Right lobe of liver (tissue), 6 donors: ENCODE measurements at regions not wholly inside any gene's neighbourhood (a gene's known extent, or its start where the extent isn't known, plus 50 kb on each side); places are given as distances from the start of the nearest gene placed in this dataset.

Experiments
- ATAC-seq, 4 donors: fragments of 200-7000 bp; cut with Tn5 transposase; one replicate each; pipeline ENCODE4 v1.9.1; 2020; ENCODE audit warnings: mild to moderate bottlenecking in 4 of 4, moderate library complexity in 4 of 4
- DNase-seq, 3 donors: peaks; one replicate each; pipeline ENCODE4 v3.0.0-alpha.2; 2020
- H3K27ac ChIP-seq, 3 donors: fragments of 200-600 bp; one replicate each; pipeline ENCODE4 v1.8.0; 2022
- H3K27me3 ChIP-seq, 2 donors: fragments of 200-600 bp; one replicate each; pipeline ENCODE4 v1.8.0; 2022
- H3K36me3 ChIP-seq, 4 donors: fragments of 200-600 bp; sonication (generic) in 1 of 4; one replicate each; pipeline versions ENCODE4 v1.5.1 to v1.8.0; 2017 to 2022; ENCODE audit warnings: control low read depth in 1 of 4
- H3K4me1 ChIP-seq, 4 donors: fragments of 200-600 bp; sonication (generic) in 1 of 4; one replicate each; pipeline versions ENCODE4 v1.5.1 to v1.8.0; 2017 to 2022; ENCODE audit warnings: control low read depth in 1 of 4
- H3K4me3 ChIP-seq, 3 donors: fragments of 200-600 bp; one replicate each; pipeline ENCODE4 v1.8.0; 2022
- H3K9me3 ChIP-seq, 4 donors: fragments of 200-600 bp; sonication (generic) in 1 of 4; one replicate each; pipeline versions ENCODE4 v1.5.1 to v1.8.0; 2017 to 2022; ENCODE audit warnings: control low read depth in 1 of 4
- POLR2A ChIP-seq: fragments of 450-650 bp; IDR thresholded peaks from one replicate; pipeline ENCODE4 v1.6.1; 2017; ENCODE audit warnings: antibody characterized with exemption, mild to moderate bottlenecking
- WGBS: methylation state at CpG from one replicate; pipeline ENCODE4 v1.1.6; 2018; ENCODE audit warnings: low coverage, low lambda C conversion rate; ENCODE audit not compliant: insufficient coverage; ENCODE audit errors: missing lambda C conversion rate; 5-methylcytosine and 5-hydroxymethylcytosine counted together
- intact Hi-C, 2 donors: fragments of 100-400 bp; cut with DNase I; formaldehyde crosslinking; loops; one replicate each; pipeline versions ENCODE4 v1.11.2 to v1.14.1; 2022
- TF ChIP-seq, protein P1 (sequence below), 4 donors: fragments of 200-600 bp in 3 of 4; fragments of 450-650 bp in 1 of 4; IDR thresholded peaks; one replicate each; pipeline versions ENCODE4 v1.5.1 to v1.8.0; 2016 to 2022; ENCODE audit warnings: antibody characterized with exemption in 4 of 4, mild to moderate bottlenecking in 2 of 4
- donor health status: DM: no; HTN: yes; CAD: no.
- donor health status: DM: no; HTN: no; CAD: no.
- donor health status: DM: no; HTN: no; CAD: no.
- donor health status: DM: no; HTN: yes; CAD: no.
- donor health status: DM: no; HTN: yes; CAD: no.

DNA sequence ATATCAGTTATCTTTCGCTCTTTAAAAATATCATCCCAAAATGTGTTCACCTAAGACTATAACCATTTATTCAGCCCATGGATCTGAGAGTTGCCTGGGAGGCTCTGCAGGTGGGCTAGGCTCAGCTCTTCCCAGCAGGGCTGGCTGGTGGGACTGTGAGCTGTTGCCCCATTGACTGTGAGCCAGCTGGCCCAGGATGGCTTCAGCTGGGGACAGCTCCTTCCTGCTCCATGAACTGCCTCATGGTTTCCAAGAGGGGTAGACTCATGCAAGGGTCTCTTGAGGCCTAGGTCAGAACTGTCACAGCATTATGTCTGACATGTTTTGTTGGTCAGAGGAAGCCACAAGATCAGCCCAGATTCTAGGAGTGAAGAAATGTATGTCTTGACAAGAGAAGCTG is 114.1 kb upstream of the E2F7 start:
- H3K36me3 ChIP-seq = no peaks in the 10 kb centered on the region
- no peak for DNase-seq
- no peak for ATAC-seq
- intact Hi-C loops = no loop called here
- 100% methylated on average over 1 of the region's 1 CpG for WGBS
- TF ChIP-seq, protein P1, sequence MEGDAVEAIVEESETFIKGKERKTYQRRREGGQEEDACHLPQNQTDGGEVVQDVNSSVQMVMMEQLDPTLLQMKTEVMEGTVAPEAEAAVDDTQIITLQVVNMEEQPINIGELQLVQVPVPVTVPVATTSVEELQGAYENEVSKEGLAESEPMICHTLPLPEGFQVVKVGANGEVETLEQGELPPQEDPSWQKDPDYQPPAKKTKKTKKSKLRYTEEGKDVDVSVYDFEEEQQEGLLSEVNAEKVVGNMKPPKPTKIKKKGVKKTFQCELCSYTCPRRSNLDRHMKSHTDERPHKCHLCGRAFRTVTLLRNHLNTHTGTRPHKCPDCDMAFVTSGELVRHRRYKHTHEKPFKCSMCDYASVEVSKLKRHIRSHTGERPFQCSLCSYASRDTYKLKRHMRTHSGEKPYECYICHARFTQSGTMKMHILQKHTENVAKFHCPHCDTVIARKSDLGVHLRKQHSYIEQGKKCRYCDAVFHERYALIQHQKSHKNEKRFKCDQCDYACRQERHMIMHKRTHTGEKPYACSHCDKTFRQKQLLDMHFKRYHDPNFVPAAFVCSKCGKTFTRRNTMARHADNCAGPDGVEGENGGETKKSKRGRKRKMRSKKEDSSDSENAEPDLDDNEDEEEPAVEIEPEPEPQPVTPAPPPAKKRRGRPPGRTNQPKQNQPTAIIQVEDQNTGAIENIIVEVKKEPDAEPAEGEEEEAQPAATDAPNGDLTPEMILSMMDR (IDR thresholded peaks at IDR 0.05) = no peak
- TF ChIP-seq POLR2A = no peak
- H3K4me3 ChIP-seq = no peak overlapping the region
- no peaks in the 10 kb centered on the region for H3K27me3 ChIP-seq
- H3K27ac ChIP-seq = no peak overlapping the region
- H3K4me1 ChIP-seq = no peaks in the 10 kb centered on the region
- H3K9me3 ChIP-seq = no peaks in the 10 kb centered on the region

DNA sequence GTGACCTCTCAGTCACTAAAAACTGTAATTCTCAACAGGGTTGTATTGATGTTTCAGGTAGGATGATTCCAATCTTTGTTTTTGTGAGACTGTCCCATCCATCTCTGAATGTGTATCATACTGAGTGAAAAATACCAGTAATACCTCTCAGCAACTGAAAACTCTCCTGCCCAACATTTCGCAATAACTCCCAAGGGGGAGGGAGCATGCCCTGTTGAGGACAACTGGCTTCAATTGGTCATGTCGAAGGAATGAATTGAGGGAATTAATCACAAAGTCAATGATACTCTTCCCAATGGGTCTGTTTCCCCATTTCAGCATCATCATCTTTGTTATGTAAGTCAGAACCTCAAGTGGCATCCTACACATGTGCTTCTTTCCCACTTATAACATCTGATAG is 102.4 kb upstream of the E2F7 start:
- no peaks in the 10 kb centered on the region for H3K4me1 ChIP-seq
- no peak overlapping the region for H3K4me3 ChIP-seq
- H3K27ac ChIP-seq = no peak overlapping the region
- no peak for TF ChIP-seq POLR2A
- TF ChIP-seq, protein P1 (IDR thresholded peaks at IDR 0.05) = no peak
- 75% methylated on average over 2 of the region's 2 CpGs for WGBS
- intact Hi-C loops = no loop called here
- ATAC-seq (no peak), DNase-seq (no peak)
- H3K36me3 ChIP-seq = no peaks in the 10 kb centered on the region
- H3K27me3 ChIP-seq = no peaks in the 10 kb centered on the region
- H3K9me3 ChIP-seq = no peaks in the 10 kb centered on the region

DNA sequence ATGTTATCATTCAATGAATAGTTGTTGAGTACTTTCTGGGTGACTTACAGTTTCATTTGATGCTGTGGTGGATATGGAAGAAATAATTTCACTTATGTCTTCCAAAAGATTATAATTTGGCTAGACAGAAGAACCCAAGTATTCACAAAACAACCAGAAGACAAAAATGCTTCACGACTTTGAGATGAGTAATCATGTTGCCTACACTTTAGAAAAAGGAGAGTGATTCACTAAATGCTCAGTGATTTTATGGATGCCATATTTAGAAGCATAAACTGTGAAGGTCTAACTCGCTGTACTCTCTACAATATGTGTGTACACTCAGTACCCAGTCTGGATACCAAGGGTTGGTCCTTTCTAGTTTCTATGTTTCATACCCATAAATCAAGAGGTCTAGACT is 101.3 kb upstream of the E2F7 start:
- DNase-seq = no peak
- H3K4me1 ChIP-seq = no peaks in the 10 kb centered on the region
- no peak overlapping the region for H3K4me3 ChIP-seq
- intact Hi-C loops = no loop called here
- no peak for ATAC-seq
- TF ChIP-seq, protein P1 (IDR thresholded peaks at IDR 0.05) = no peak
- TF ChIP-seq POLR2A = no peak
- no peaks in the 10 kb centered on the region for H3K27me3 ChIP-seq
- H3K36me3 ChIP-seq = no peaks in the 10 kb centered on the region
- no peaks in the 10 kb centered on the region for H3K9me3 ChIP-seq
- WGBS = 58% methylated on average over 2 of the region's 2 CpGs
- no peak overlapping the region for H3K27ac ChIP-seq

DNA sequence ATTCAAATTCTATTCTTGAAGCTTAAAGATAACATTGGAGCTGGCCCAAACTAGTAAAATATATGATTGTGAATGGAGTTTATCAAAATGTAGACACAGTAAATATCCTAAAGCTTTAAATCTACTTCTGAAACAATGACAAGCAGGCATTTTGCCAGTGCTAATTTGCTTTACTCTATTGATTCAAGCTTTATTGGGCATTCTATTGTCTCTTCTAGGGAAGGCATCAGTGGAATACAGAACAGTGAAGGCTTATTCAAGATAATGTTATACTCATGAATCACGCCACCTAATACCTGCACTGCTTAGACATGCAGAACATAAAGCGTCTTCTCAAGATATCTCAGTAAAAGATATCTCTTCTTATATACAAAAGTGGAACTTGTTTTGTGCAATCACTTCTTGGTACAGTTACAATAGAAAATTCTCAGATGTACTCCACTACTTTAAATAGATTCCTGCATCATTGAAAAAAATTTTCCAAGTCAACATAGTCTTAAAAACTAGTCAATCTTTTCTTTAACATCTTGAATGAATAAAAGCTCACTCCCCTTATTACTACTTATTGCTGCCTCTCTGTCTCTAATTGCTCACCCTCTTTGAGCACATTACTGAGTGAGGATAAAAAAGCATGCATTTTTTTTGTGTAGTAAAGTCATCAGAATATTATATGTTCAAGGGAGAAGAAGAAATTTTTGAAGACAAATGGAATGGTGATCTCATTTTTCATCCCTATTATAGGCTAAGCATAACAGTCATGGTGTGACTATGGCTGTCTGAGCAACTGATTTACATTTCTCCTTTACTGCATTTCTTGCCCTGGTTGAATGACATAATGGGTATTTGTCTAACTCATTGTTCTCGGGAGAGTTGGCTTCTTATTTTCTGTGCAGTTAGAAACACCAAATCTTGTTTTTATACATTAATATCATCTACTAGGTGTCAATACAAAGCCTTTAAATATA is 98.0 kb upstream of the E2F7 start:
- 67% methylated on average over 3 of the region's 3 CpGs for WGBS
- intact Hi-C loops = no loop called here
- ATAC-seq (no peak), DNase-seq (no peak)
- Histone ChIP-seq H3K4me1 (no peaks in the 10 kb centered on the region), H3K27ac (no peak overlapping the region), H3K27me3 (no peaks in the 10 kb centered on the region), H3K9me3 (no peaks in the 10 kb centered on the region), H3K36me3 (no peaks in the 10 kb centered on the region), H3K4me3 (no peak overlapping the region)
- TF ChIP-seq, protein P1 (IDR thresholded peaks at IDR 0.05) = no peak
- TF ChIP-seq POLR2A = no peak
